ENCODE measurements at regions not wholly inside any gene's neighbourhood (a gene's known extent, or its start where the extent isn't known, plus 50 kb on each side); places are given as distances from the start of the nearest gene placed in this dataset.

DNA sequence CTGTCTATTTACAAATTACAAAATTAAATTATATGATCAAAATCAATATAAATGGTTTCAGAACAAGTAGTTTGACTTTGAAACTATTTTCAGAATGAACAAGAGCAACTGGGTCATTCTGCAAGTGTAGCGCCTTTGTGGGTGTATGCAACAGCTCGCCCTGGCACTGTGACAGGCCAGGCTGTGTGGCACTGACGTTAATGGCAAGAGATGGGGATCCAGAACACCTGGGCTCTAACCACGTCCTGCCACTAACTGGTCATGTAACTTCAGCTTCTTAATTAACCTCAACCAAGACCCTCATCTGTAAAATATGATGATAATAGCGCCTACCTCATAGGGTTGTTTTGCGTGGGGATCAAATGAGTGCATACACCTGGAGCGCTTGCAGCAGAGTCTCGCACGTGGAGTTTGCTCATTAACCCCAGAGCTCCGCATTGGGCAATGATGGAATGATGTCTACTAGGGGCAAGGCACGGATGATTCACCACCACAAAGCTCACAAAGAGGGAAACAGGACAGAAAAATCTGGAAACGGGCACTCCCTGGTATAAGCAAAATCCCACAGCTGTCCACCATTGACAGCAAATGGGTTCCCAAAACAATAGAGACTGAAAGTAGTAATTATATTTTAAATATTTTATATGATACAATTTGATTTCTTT, 639.4 kb downstream of the SEMA5A start:
- Histone ChIP-seq H3K27ac (ENCODE audit: low read depth in 2 of 2, low read length in 1 of 2) (peak overlapping the region in 1 of 2 experiments; percentile 73; a peak in 2 of 4 replicates), H3K36me3 (replicated peaks in 1 of 2; ENCODE audit: control insufficient read depth in 1 of 2, insufficient read depth in 2 of 2, low read length in 1 of 2) (no peaks in the 10 kb centered on the region), H3K9me2 (no peaks in the 10 kb centered on the region), H3K9ac (no peak overlapping the region), H3K4me3 (ENCODE audit: low read depth in 2 of 2, low read length in 1 of 2) (no peak overlapping the region), H3K27me3 (ENCODE audit: insufficient read depth) (no peaks in the 10 kb centered on the region), H3K79me2 (ENCODE audit: insufficient read depth) (no peaks in the 10 kb centered on the region), H3K4me2 (no peak overlapping the region), H3F3A (replicated peaks; ENCODE audit: insufficient read depth) (peaks cover 10% of the 10 kb centered on the region), H3K4me1 (ENCODE audit: control insufficient read depth in 1 of 2, insufficient read depth in 2 of 2, low read depth in 1 of 2, low read length in 1 of 2) (peaks cover 0 to 4% of the 10 kb centered on the region in 2 experiments; a peak in 2 of 4 replicates), H4K20me1 (ENCODE audit: insufficient read depth) (no peaks in the 10 kb centered on the region), H2AFZ (ENCODE audit: low read depth) (no peak overlapping the region), H3K9me3 (no peaks in the 10 kb centered on the region)
- CTCF ChIA-PET: interaction anchor here (3.1 kb wide), 1 partner anchor 18 kb away, joined by 29 read pairs; no protein-coding TSS in a partner anchor
- TF ChIP-seq FOXJ3 (CRISPR knock-in tag; IDR thresholded peaks at IDR 0.05) (no peak), SIN3A (IDR thresholded peaks at IDR 0.05; ENCODE audit: borderline replicate concordance, low read depth, low read length) (no peak), EZH2phosphoT487 (IDR thresholded peaks at IDR 0.05; ENCODE audit: borderline replicate concordance, low read depth) (no peak), MXI1 (IDR thresholded peaks at IDR 0.05; ENCODE audit: low read depth, low read length) (no peak), NFIC (IDR thresholded peaks at IDR 0.05; ENCODE audit: borderline replicate concordance) (no peak), RXRA (IDR thresholded peaks at IDR 0.05; ENCODE audit: borderline replicate concordance, low read depth) (no peak)
- TF ChIP-seq, protein P1, sequence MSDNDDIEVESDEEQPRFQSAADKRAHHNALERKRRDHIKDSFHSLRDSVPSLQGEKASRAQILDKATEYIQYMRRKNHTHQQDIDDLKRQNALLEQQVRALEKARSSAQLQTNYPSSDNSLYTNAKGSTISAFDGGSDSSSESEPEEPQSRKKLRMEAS (IDR thresholded peaks at IDR 0.05; ENCODE audit: low read depth): no peak
- TF ChIP-seq, protein P2, sequence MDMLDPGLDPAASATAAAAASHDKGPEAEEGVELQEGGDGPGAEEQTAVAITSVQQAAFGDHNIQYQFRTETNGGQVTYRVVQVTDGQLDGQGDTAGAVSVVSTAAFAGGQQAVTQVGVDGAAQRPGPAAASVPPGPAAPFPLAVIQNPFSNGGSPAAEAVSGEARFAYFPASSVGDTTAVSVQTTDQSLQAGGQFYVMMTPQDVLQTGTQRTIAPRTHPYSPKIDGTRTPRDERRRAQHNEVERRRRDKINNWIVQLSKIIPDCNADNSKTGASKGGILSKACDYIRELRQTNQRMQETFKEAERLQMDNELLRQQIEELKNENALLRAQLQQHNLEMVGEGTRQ (IDR thresholded peaks at IDR 0.05; ENCODE audit: borderline replicate concordance, low read depth, low read length): no peak
- no peak for DNase-seq
- POLR2A ChIA-PET: no interaction called here
- WGBS (ENCODE audit: low lambda C conversion rate): 51% methylated on average over 12 of the region's 12 CpGs

DNA sequence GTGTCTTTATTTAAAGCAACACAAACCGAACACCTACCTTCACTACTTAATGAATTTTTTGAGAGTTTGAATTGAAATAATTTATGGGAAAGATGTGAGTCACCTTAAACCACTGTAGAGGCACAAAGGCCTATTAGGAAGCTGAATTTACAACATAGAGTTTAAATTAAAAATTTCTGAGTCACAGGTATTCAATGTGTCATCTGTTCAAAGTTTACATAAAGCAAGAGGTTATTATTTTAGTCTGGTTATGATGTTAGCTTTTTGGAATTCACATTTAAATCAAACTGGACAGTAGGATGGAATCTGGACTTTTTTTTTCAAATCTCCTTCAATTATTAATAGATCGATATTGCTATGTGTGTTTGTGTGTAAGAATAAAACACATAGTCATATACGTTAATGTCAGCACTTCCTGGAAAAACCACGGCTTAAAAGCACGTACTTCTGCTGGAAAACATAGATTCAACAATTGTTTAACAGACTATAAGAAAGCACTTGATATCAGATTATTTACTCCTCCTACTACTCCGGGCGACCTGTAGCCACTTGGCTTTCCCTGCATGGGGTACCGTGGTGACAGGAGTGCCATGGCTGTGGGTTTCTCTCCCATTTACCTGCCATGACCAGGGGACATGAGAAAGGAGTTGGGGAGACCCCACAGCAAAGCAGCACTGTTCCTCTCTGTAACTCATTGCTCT, 638.6 kb downstream of the SEMA5A start:
- no peaks in the 10 kb centered on the region for H3K27me3 ChIP-seq (ENCODE audit: insufficient read depth)
- H3K4me2 ChIP-seq: peak overlapping the region; percentile 43
- H3K27ac ChIP-seq (ENCODE audit: low read depth in 2 of 2, low read length in 1 of 2): peak overlapping the region in 1 of 2 experiments; percentile 73; a peak in 2 of 4 replicates
- no peaks in the 10 kb centered on the region for H3K9me3 ChIP-seq
- H3K79me2 ChIP-seq (ENCODE audit: insufficient read depth): no peaks in the 10 kb centered on the region
- no peaks in the 10 kb centered on the region for H3K9me2 ChIP-seq
- peaks cover 0 to 4% of the 10 kb centered on the region in 2 experiments; a peak in 2 of 4 replicates for H3K4me1 ChIP-seq (ENCODE audit: control insufficient read depth in 1 of 2, insufficient read depth in 2 of 2, low read depth in 1 of 2, low read length in 1 of 2)
- H3K36me3 ChIP-seq (replicated peaks in 1 of 2; ENCODE audit: control insufficient read depth in 1 of 2, insufficient read depth in 2 of 2, low read length in 1 of 2): no peaks in the 10 kb centered on the region
- POLR2A ChIA-PET: no interaction called here
- 15% methylated on average over 8 of the region's 8 CpGs for WGBS (ENCODE audit: low lambda C conversion rate)
- peaks cover 10% of the 10 kb centered on the region for H3F3A ChIP-seq (replicated peaks; ENCODE audit: insufficient read depth)
- no peak overlapping the region for H3K4me3 ChIP-seq (ENCODE audit: low read depth in 2 of 2, low read length in 1 of 2)
- H2AFZ ChIP-seq (ENCODE audit: low read depth): 0 out of 2 replicates have a peak overlapping the region, but pooled peaks have one; percentile 17
- CTCF ChIA-PET: interaction anchor here (0.6 to 3.1 kb wide), 39 partner anchors 8 to 1319 kb away, joined by 3 to 29 read pairs (median 3); no protein-coding TSS in a partner anchor
- no peaks in the 10 kb centered on the region for H4K20me1 ChIP-seq (ENCODE audit: insufficient read depth)
- no peak for DNase-seq
- peak overlapping the region; percentile 37; the same call in 1 of the 2 replicates for H3K9ac ChIP-seq
- peak; percentile 85 for TF ChIP-seq TCF12 (IDR thresholded peaks at IDR 0.05)
- peak; percentile 86 for TF ChIP-seq JUND (IDR thresholded peaks at IDR 0.05)
- TF ChIP-seq, protein P3, sequence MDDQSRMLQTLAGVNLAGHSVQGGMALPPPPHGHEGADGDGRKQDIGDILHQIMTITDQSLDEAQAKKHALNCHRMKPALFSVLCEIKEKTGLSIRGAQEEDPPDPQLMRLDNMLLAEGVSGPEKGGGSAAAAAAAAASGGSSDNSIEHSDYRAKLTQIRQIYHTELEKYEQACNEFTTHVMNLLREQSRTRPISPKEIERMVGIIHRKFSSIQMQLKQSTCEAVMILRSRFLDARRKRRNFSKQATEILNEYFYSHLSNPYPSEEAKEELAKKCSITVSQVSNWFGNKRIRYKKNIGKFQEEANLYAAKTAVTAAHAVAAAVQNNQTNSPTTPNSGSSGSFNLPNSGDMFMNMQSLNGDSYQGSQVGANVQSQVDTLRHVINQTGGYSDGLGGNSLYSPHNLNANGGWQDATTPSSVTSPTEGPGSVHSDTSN (IDR thresholded peaks at IDR 0.05): peak; percentile 71
- TF ChIP-seq EZH2phosphoT487 (IDR thresholded peaks at IDR 0.05; ENCODE audit: borderline replicate concordance, low read depth): no peak
- no peak for TF ChIP-seq NFIC (IDR thresholded peaks at IDR 0.05; ENCODE audit: borderline replicate concordance)
- TF ChIP-seq FOSL2 (IDR thresholded peaks at IDR 0.05; ENCODE audit: borderline replicate concordance, low read depth): peak; percentile 86
- peak in 1 of 2 experiments; percentile 68; a peak in 2 of 4 replicates for TF ChIP-seq EP300 (IDR thresholded peaks at IDR 0.05; ENCODE audit: borderline replicate concordance in 1 of 2, low read depth in 1 of 2, low read length in 1 of 2)
- TF ChIP-seq ELF1 (IDR thresholded peaks at IDR 0.05): no peak
- no peak for TF ChIP-seq NRF1 (IDR thresholded peaks at IDR 0.05; ENCODE audit: low read depth, low read length)
- peak; percentile 53; the same call in 1 of the 2 replicates for TF ChIP-seq MEF2A (IDR thresholded peaks at IDR 0.05; ENCODE audit: borderline replicate concordance, low read depth)
- peak; percentile 72; the same call in 1 of the 2 replicates for TF ChIP-seq TEAD4 (IDR thresholded peaks at IDR 0.05; ENCODE audit: borderline replicate concordance, insufficient read depth)
- TF ChIP-seq, protein P4, sequence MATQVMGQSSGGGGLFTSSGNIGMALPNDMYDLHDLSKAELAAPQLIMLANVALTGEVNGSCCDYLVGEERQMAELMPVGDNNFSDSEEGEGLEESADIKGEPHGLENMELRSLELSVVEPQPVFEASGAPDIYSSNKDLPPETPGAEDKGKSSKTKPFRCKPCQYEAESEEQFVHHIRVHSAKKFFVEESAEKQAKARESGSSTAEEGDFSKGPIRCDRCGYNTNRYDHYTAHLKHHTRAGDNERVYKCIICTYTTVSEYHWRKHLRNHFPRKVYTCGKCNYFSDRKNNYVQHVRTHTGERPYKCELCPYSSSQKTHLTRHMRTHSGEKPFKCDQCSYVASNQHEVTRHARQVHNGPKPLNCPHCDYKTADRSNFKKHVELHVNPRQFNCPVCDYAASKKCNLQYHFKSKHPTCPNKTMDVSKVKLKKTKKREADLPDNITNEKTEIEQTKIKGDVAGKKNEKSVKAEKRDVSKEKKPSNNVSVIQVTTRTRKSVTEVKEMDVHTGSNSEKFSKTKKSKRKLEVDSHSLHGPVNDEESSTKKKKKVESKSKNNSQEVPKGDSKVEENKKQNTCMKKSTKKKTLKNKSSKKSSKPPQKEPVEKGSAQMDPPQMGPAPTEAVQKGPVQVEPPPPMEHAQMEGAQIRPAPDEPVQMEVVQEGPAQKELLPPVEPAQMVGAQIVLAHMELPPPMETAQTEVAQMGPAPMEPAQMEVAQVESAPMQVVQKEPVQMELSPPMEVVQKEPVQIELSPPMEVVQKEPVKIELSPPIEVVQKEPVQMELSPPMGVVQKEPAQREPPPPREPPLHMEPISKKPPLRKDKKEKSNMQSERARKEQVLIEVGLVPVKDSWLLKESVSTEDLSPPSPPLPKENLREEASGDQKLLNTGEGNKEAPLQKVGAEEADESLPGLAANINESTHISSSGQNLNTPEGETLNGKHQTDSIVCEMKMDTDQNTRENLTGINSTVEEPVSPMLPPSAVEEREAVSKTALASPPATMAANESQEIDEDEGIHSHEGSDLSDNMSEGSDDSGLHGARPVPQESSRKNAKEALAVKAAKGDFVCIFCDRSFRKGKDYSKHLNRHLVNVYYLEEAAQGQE (IDR thresholded peaks at IDR 0.05; ENCODE audit: low read depth, low read length): no peak
- peak; percentile 38; the same call in 1 of the 2 replicates for TF ChIP-seq RXRA (IDR thresholded peaks at IDR 0.05; ENCODE audit: borderline replicate concordance, low read depth)

All from SK-N-SH (cell line).